Neural cell (in vitro differentiated cells): ENCODE measurements at regions not wholly inside any gene's neighbourhood (a gene's known extent, or its start where the extent isn't known, plus 50 kb on each side); places are given as distances from the start of the nearest gene placed in this dataset.

Experiments used
- H2AFZ ChIP-seq: fragments of 200-600, 300-800 bp; sonication (generic), shearing (Covaris generic); 2 replicates; pipeline ENCODE4 v1.6.0; 2014; ENCODE audit warnings: low read depth, mild to moderate bottlenecking, antibody characterized with exemption, low read length, moderate library complexity
- H3F3A ChIP-seq: fragments of 200-600 bp; shearing (Covaris generic); 2 replicates; pipeline ENCODE4 v1.6.1; 2016; ENCODE audit warnings: mild to moderate bottlenecking, moderate library complexity, mixed read lengths, antibody characterized with exemption, low read length; ENCODE audit not compliant: insufficient read depth, poor library complexity, severe bottlenecking
- H3K27ac ChIP-seq: fragments of 200-600, 300-800 bp; sonication (generic), shearing (Covaris generic); 2 replicates; pipeline ENCODE4 v1.5.1; 2014; ENCODE audit warnings: mild to moderate bottlenecking, low read length, moderate library complexity
- H3K27me3 ChIP-seq: fragments of 300-800, 200-600 bp; sonication (generic), shearing (Covaris generic); 2 replicates; pipeline ENCODE4 v1.6.0; 2014; ENCODE audit warnings: mild to moderate bottlenecking, low read depth, low read length, moderate library complexity; ENCODE audit not compliant: insufficient read depth
- H3K36me3 ChIP-seq: fragments of 300-800, 200-600 bp; sonication (generic), shearing (Covaris generic); 2 replicates; pipeline ENCODE4 v1.5.1; 2014; ENCODE audit warnings: mild to moderate bottlenecking, antibody characterized with exemption, low read length, moderate library complexity; ENCODE audit not compliant: insufficient read depth
- H3K4me2 ChIP-seq: fragments of 300-800, 200-600 bp; sonication (generic), shearing (Covaris generic); 2 replicates; pipeline ENCODE4 v1.6.0; 2014; ENCODE audit warnings: mild to moderate bottlenecking, low read length
- H3K4me3 ChIP-seq: fragments of 300-800, 200-600 bp; sonication (generic), shearing (Covaris generic); 2 replicates; pipeline ENCODE4 v1.5.1; 2014; ENCODE audit warnings: mild to moderate bottlenecking, low read length, moderate library complexity
- H3K79me2 ChIP-seq: fragments of 200-600 bp; shearing (Covaris generic); replicated peaks from 2 replicates; pipeline ENCODE4 v1.6.0; 2014; ENCODE audit warnings: mild to moderate bottlenecking, low read length, moderate library complexity; ENCODE audit not compliant: insufficient read depth
- H3K9ac ChIP-seq: fragments of 300-800, 200-600 bp; sonication (generic), shearing (Covaris generic); 2 replicates; pipeline ENCODE4 v1.6.1; 2016; ENCODE audit warnings: mild to moderate bottlenecking, low read length, mixed read lengths
- H3K9me2 ChIP-seq: fragments of 200-600 bp; shearing (Covaris generic); 2 replicates; pipeline ENCODE4 v1.6.1; 2016; ENCODE audit warnings: mild to moderate bottlenecking, low read length, mixed read lengths; ENCODE audit not compliant: insufficient read depth
- H3K9me3 ChIP-seq: fragments of 200-600, 300-800 bp; sonication (generic), shearing (Covaris generic); 2 replicates; pipeline ENCODE4 v1.6.1; 2016; ENCODE audit warnings: mild to moderate bottlenecking, mixed run types, low read length, moderate library complexity, mixed read lengths
- H4K20me1 ChIP-seq: fragments of 200-600 bp; shearing (Covaris generic); 2 replicates; pipeline ENCODE4 v1.6.1; 2016; ENCODE audit warnings: mild to moderate bottlenecking, mixed run types; ENCODE audit not compliant: insufficient read depth
- EP300 ChIP-seq: fragments of 450-650 bp; conservative IDR thresholded peaks from 2 replicates; pipeline ENCODE4 v1.6.1; 2014; ENCODE audit warnings: antibody characterized with exemption, mild to moderate bottlenecking, moderate library complexity; ENCODE audit not compliant: poor library complexity, severe bottlenecking
- EZH2 ChIP-seq: fragments of 200-600, 300-800 bp; shearing (Covaris generic), sonication (generic); IDR thresholded peaks from 2 replicates; pipeline ENCODE4 v1.6.1; 2014; ENCODE audit warnings: antibody characterized with exemption, low read length, borderline replicate concordance, mild to moderate bottlenecking; ENCODE audit not compliant: insufficient read depth, poor library complexity, severe bottlenecking
- MXI1 ChIP-seq: fragments of 450-650 bp; conservative IDR thresholded peaks from 2 replicates; pipeline ENCODE4 v1.6.1; 2014; ENCODE audit warnings: antibody characterized with exemption, mild to moderate bottlenecking; ENCODE audit not compliant: poor library complexity, severe bottlenecking
- POLR2AphosphoS5 ChIP-seq: IDR thresholded peaks from 2 replicates; pipeline ENCODE4 v1.6.1; 2012
- RAD21 ChIP-seq: fragments of 450-650 bp; conservative IDR thresholded peaks from 2 replicates; pipeline ENCODE4 v1.6.1; 2014; ENCODE audit warnings: antibody characterized with exemption, mild to moderate bottlenecking, moderate library complexity
- SMC3 ChIP-seq: fragments of 450-650 bp; conservative IDR thresholded peaks from 2 replicates; pipeline ENCODE4 v1.6.1; 2014; ENCODE audit warnings: antibody characterized with exemption, mild to moderate bottlenecking, moderate library complexity; ENCODE audit not compliant: poor library complexity
- TAF1 ChIP-seq: IDR thresholded peaks from 2 replicates; pipeline ENCODE4 v1.6.1; 2012; ENCODE audit warnings: low read depth
- TF ChIP-seq, protein P1 (sequence below): fragments of 450-650 bp; IDR thresholded peaks from 2 replicates; pipeline ENCODE4 v1.5.1; 2014; ENCODE audit warnings: antibody characterized with exemption, mild to moderate bottlenecking, moderate library complexity; ENCODE audit not compliant: poor library complexity, severe bottlenecking
- TF ChIP-seq, protein P2 (sequence below): IDR thresholded peaks from 2 replicates; pipeline ENCODE4 v1.6.1; 2012; ENCODE audit warnings: borderline replicate concordance

DNA sequence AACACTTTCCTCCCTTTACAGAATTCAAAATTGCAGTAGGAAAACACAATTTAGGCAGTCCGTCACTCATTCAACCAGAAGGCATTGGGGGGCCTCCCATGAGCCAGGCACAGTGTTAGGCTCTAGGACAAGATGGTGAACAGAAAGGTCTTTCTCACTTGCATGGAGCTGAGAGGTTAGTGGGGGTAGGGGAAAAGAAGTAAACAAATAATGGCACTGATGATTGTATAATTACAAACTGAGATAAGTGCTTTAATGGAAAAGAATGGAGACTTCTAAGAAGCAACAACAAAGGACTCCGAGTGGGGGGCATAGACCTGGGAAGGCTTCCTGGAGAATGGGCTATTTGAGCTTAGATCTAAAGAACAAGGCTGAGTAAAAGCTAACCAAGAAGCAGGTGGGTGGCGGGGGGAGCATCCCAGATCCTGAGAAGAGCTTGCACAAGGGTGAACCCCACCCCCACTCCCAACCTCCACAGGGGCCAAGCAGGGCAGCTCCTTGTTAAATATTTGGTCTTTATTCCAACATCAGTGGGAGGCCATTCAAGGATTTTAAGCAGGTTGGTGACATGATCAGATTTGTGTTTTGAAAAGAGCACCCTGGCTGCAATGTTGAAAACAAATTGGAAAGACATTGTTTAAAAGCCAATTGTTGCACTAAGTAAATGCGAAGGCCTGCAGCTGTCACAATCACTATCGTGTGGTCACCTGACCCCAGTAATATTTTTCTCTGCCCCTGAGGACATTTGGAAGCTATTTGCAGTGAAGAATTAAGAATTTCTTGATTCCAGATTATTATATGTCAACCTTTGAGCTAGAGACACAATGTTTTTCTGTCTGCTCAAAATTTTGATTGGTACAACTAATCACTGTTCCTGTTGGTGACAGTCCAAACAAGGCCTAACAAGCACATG, 73.9 kb upstream of the EFNA5 start:
- no peak overlapping the region for H2AFZ ChIP-seq
- H3F3A ChIP-seq, result no peaks in the 10 kb centered on the region
- H3K27ac ChIP-seq, result no peak overlapping the region
- no peaks in the 10 kb centered on the region for H3K9me2 ChIP-seq
- no peak overlapping the region for H3K4me3 ChIP-seq
- TF ChIP-seq, protein P1, sequence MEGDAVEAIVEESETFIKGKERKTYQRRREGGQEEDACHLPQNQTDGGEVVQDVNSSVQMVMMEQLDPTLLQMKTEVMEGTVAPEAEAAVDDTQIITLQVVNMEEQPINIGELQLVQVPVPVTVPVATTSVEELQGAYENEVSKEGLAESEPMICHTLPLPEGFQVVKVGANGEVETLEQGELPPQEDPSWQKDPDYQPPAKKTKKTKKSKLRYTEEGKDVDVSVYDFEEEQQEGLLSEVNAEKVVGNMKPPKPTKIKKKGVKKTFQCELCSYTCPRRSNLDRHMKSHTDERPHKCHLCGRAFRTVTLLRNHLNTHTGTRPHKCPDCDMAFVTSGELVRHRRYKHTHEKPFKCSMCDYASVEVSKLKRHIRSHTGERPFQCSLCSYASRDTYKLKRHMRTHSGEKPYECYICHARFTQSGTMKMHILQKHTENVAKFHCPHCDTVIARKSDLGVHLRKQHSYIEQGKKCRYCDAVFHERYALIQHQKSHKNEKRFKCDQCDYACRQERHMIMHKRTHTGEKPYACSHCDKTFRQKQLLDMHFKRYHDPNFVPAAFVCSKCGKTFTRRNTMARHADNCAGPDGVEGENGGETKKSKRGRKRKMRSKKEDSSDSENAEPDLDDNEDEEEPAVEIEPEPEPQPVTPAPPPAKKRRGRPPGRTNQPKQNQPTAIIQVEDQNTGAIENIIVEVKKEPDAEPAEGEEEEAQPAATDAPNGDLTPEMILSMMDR, result no peak
- TF ChIP-seq POLR2AphosphoS5, result no peak
- TF ChIP-seq EP300, result no peak
- TF ChIP-seq EZH2, result no peak
- TF ChIP-seq MXI1, result no peak
- TF ChIP-seq, protein P2, sequence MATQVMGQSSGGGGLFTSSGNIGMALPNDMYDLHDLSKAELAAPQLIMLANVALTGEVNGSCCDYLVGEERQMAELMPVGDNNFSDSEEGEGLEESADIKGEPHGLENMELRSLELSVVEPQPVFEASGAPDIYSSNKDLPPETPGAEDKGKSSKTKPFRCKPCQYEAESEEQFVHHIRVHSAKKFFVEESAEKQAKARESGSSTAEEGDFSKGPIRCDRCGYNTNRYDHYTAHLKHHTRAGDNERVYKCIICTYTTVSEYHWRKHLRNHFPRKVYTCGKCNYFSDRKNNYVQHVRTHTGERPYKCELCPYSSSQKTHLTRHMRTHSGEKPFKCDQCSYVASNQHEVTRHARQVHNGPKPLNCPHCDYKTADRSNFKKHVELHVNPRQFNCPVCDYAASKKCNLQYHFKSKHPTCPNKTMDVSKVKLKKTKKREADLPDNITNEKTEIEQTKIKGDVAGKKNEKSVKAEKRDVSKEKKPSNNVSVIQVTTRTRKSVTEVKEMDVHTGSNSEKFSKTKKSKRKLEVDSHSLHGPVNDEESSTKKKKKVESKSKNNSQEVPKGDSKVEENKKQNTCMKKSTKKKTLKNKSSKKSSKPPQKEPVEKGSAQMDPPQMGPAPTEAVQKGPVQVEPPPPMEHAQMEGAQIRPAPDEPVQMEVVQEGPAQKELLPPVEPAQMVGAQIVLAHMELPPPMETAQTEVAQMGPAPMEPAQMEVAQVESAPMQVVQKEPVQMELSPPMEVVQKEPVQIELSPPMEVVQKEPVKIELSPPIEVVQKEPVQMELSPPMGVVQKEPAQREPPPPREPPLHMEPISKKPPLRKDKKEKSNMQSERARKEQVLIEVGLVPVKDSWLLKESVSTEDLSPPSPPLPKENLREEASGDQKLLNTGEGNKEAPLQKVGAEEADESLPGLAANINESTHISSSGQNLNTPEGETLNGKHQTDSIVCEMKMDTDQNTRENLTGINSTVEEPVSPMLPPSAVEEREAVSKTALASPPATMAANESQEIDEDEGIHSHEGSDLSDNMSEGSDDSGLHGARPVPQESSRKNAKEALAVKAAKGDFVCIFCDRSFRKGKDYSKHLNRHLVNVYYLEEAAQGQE, result no peak
- no peak for TF ChIP-seq RAD21
- no peak for TF ChIP-seq SMC3
- TF ChIP-seq TAF1, result no peak
- no peaks in the 10 kb centered on the region for H3K9me3 ChIP-seq
- no peaks in the 10 kb centered on the region for H4K20me1 ChIP-seq
- H3K36me3 ChIP-seq, result no peaks in the 10 kb centered on the region
- H3K4me2 ChIP-seq, result no peak overlapping the region
- H3K79me2 ChIP-seq, result no peaks in the 10 kb centered on the region
- H3K27me3 ChIP-seq, result no peaks in the 10 kb centered on the region
- no peak overlapping the region for H3K9ac ChIP-seq

DNA sequence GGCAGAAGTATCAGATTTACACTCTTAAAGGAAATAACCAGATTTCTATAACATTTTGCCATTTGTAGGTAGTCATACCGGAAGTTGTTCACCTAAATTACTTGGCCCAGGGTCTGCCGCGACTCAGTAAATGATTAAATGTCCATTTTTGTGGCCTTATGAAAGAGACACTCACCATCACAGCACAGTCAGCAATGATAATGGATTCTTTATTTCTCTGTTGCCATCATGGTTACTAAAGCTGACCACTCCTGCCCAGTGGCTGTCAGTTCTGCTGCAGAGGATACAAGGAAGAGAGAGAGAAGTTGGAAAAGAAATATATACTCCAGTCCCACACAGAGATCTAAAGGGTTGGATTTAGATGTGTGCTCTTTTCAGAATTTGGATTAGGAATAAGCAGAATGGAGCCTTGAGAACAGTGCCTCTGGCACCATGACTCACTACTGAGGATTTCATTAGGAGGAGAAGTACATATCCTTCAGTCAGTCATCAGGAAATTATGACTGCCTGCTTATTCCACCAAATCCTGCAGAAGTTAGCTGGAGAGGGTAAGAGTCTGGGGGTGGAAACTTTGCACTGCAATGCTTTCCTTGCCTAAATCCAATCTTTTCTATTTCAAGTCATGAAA, 72.8 kb upstream of the EFNA5 start:
- Histone ChIP-seq H3K27me3 (no peaks in the 10 kb centered on the region), H4K20me1 (no peaks in the 10 kb centered on the region), H2AFZ (no peak overlapping the region), H3K27ac (no peak overlapping the region), H3K4me2 (no peak overlapping the region), H3K36me3 (no peaks in the 10 kb centered on the region), H3K9me3 (no peaks in the 10 kb centered on the region), H3K79me2 (no peaks in the 10 kb centered on the region), H3K9ac (no peak overlapping the region), H3K9me2 (no peaks in the 10 kb centered on the region), H3K4me3 (no peak overlapping the region), H3F3A (no peaks in the 10 kb centered on the region)
- TF ChIP-seq TAF1, result no peak
- no peak for TF ChIP-seq RAD21
- TF ChIP-seq MXI1, result no peak
- TF ChIP-seq EP300, result no peak
- no peak for TF ChIP-seq EZH2
- no peak for TF ChIP-seq SMC3
- TF ChIP-seq, protein P1, result no peak
- TF ChIP-seq, protein P2, result no peak
- TF ChIP-seq POLR2AphosphoS5, result no peak
